ENCODE measurements at regions not wholly inside any gene's neighbourhood (a gene's known extent, or its start where the extent isn't known, plus 50 kb on each side); places are given as distances from the start of the nearest gene placed in this dataset.

GRCh38 chr12:123070267-123071081 lies 80.4 kb downstream of the PITPNM2 start:
- TF ChIP-seq POLR2A (IDR thresholded peaks at IDR 0.05; ENCODE audit: low read length) (no peak), GATA1 (IDR thresholded peaks at IDR 0.05; ENCODE audit: low read depth, low read length) (no peak)
